HG02885 (cell line): ENCODE measurements at regions not wholly inside any gene's neighbourhood (a gene's known extent, or its start where the extent isn't known, plus 50 kb on each side); places are given as distances from the start of the nearest gene placed in this dataset.

Experiments used
- ATAC-seq: cut with Tn5 transposase; IDR thresholded peaks from one replicate; pipeline ENCODE4 v1.9.1; 2021; ENCODE audit warnings: mild to moderate bottlenecking; ENCODE audit not compliant: unreplicated experiment, poor library complexity

GRCh38 chr1:63269571-63269970 is 52.8 kb upstream of the FOXD3 start:
- no peak for ATAC-seq
